H9 (cell line): ENCODE measurements at regions not wholly inside any gene's neighbourhood (a gene's known extent, or its start where the extent isn't known, plus 50 kb on each side); places are given as distances from the start of the nearest gene placed in this dataset.

Experiments
- DNase-seq: peaks from one replicate; pipeline ENCODE4 v3.0.0-alpha.2; 2017
- H2AFZ ChIP-seq: one replicate; pipeline ENCODE4 v1.6.1; 2013; ENCODE audit warnings: mild to moderate bottlenecking, low read length, control low read depth, moderate library complexity
- H2AK5ac ChIP-seq: 2 replicates; pipeline ENCODE4 v1.6.1; 2013; ENCODE audit warnings: low read length, control low read depth, mixed read lengths; ENCODE audit not compliant: insufficient read length
- H2BK120ac ChIP-seq: one replicate; pipeline ENCODE4 v1.6.1; 2013; ENCODE audit warnings: low read depth, mild to moderate bottlenecking, low read length, control low read depth, inconsistent platforms; ENCODE audit not compliant: poor library complexity, severe bottlenecking
- H2BK12ac ChIP-seq: 2 replicates; pipeline ENCODE4 v1.6.1; 2013; ENCODE audit warnings: low read length, control low read depth, mixed read lengths, low read depth; ENCODE audit not compliant: insufficient read length
- H2BK15ac ChIP-seq: 2 replicates; pipeline ENCODE4 v1.6.1; 2013; ENCODE audit warnings: low read depth, low read length, control low read depth
- H2BK20ac ChIP-seq: one replicate; pipeline ENCODE4 v1.6.1; 2013; ENCODE audit warnings: low read depth, mild to moderate bottlenecking, low read length, control low read depth, inconsistent platforms; ENCODE audit not compliant: poor library complexity, severe bottlenecking
- H2BK5ac ChIP-seq: 2 replicates; pipeline ENCODE4 v1.6.1; 2013; ENCODE audit warnings: low read length, control low read depth, mixed read lengths; ENCODE audit not compliant: insufficient read length
- H3K14ac ChIP-seq: 2 replicates; pipeline ENCODE4 v1.6.1; 2013; ENCODE audit warnings: low read length, control low read depth; ENCODE audit not compliant: insufficient read depth
- H3K18ac ChIP-seq: 2 replicates; pipeline ENCODE4 v1.6.1; 2013; ENCODE audit warnings: low read depth, mild to moderate bottlenecking, mixed read lengths, low read length, control low read depth; ENCODE audit not compliant: insufficient read length
- H3K23ac ChIP-seq: 2 replicates; pipeline ENCODE4 v1.6.1; 2013; ENCODE audit warnings: low read length, control low read depth, mixed read lengths, low read depth; ENCODE audit not compliant: insufficient read length
- H3K23me2 ChIP-seq: 2 replicates; pipeline ENCODE4 v1.6.1; 2013; ENCODE audit warnings: low read depth, mild to moderate bottlenecking, mixed read lengths, low read length, control low read depth; ENCODE audit not compliant: insufficient read length, poor library complexity, severe bottlenecking
- H3K27ac ChIP-seq: 2 replicates; pipeline ENCODE4 v1.5.1; 2013; ENCODE audit warnings: low read length, control low read depth, mixed read lengths, low read depth; ENCODE audit not compliant: insufficient read length
- H3K27me3 ChIP-seq: 2 replicates; pipeline ENCODE4 v1.6.1; 2013; ENCODE audit warnings: low read length, control low read depth, inconsistent platforms; ENCODE audit not compliant: insufficient read depth
- H3K4ac ChIP-seq: 2 replicates; pipeline ENCODE4 v1.6.1; 2013; ENCODE audit warnings: low read depth, mild to moderate bottlenecking, control low read depth, inconsistent platforms, low read length, moderate library complexity
- H3K4me1 ChIP-seq: 2 replicates; pipeline ENCODE4 v1.6.1; 2013; ENCODE audit warnings: low read length, control low read depth, inconsistent platforms; ENCODE audit not compliant: insufficient read depth
- H3K4me2 ChIP-seq: 2 replicates; pipeline ENCODE4 v1.6.1; 2013; ENCODE audit warnings: low read length, control low read depth, mixed read lengths; ENCODE audit not compliant: insufficient read length, insufficient read depth
- H3K56ac ChIP-seq: 2 replicates; pipeline ENCODE4 v1.6.1; 2013; ENCODE audit warnings: low read depth, mild to moderate bottlenecking, mixed read lengths, low read length, control low read depth; ENCODE audit not compliant: insufficient read length
- H3K79me1 ChIP-seq: 2 replicates; pipeline ENCODE4 v1.6.1; 2013; ENCODE audit warnings: low read depth, mild to moderate bottlenecking, moderate library complexity, low read length, control low read depth, inconsistent platforms; ENCODE audit not compliant: insufficient read depth, poor library complexity, severe bottlenecking
- H3K79me2 ChIP-seq: 2 replicates; pipeline ENCODE4 v1.6.1; 2013; ENCODE audit warnings: low read length, control low read depth, inconsistent platforms; ENCODE audit not compliant: insufficient read depth
- H3K9ac ChIP-seq: 2 replicates; pipeline ENCODE4 v1.6.1; 2013; ENCODE audit warnings: low read length, control low read depth, mixed read lengths; ENCODE audit not compliant: insufficient read length; ENCODE audit errors: extremely low read depth
- H3K9me3 ChIP-seq: one replicate; pipeline ENCODE4 v1.6.1; 2013; ENCODE audit warnings: low read depth, low read length, inconsistent platforms; ENCODE audit not compliant: control insufficient read depth
- H3T11ph ChIP-seq: one replicate; pipeline ENCODE4 v1.6.1; 2013; ENCODE audit warnings: mild to moderate bottlenecking, low read length, control low read depth, inconsistent platforms
- H4K20me1 ChIP-seq: one replicate; pipeline ENCODE4 v1.6.1; 2013; ENCODE audit not compliant: control insufficient read depth, insufficient read length, insufficient read depth
- H4K5ac ChIP-seq: 2 replicates; pipeline ENCODE4 v1.6.1; 2013; ENCODE audit warnings: low read depth, mild to moderate bottlenecking, mixed read lengths, low read length, control low read depth; ENCODE audit not compliant: insufficient read length
- H4K8ac ChIP-seq: replicated peaks from 2 replicates; pipeline ENCODE4 v1.6.1; 2013; ENCODE audit warnings: low read length, control low read depth, mixed read lengths, low read depth; ENCODE audit not compliant: insufficient read length
- H4K91ac ChIP-seq: 2 replicates; pipeline ENCODE4 v1.6.1; 2013; ENCODE audit warnings: low read depth, mild to moderate bottlenecking, moderate library complexity, mixed read lengths, low read length, control low read depth; ENCODE audit not compliant: insufficient read length
- H3K27ac Mint-ChIP-seq, 3 experiments: 2 replicates in 2 of 3; 3 replicates in 1 of 3; pipeline ENCODE4 v1.8.0; 2020 to 2021; ENCODE audit warnings: mixed read lengths in 3 of 3, mild to moderate bottlenecking in 1 of 3, moderate library complexity in 1 of 3
- H3K27me3 Mint-ChIP-seq: 2 replicates; pipeline ENCODE4 v1.8.0; 2021; ENCODE audit warnings: low read depth, mild to moderate bottlenecking, moderate library complexity, mixed read lengths
- H3K36me3 Mint-ChIP-seq, 3 experiments: 2 replicates in 2 of 3; 3 replicates in 1 of 3; pipeline ENCODE4 v1.8.0; 2020 to 2021; ENCODE audit warnings: low read depth in 3 of 3, mixed read lengths in 3 of 3; ENCODE audit not compliant: insufficient read depth in 1 of 3
- H3K4me1 Mint-ChIP-seq, 2 experiments: 2 replicates each; pipeline ENCODE4 v1.8.0; 2020; ENCODE audit warnings: mixed read lengths in 2 of 2
- H3K4me3 Mint-ChIP-seq, 2 experiments: 2 replicates in 1 of 2; 3 replicates in 1 of 2; pipeline ENCODE4 v1.8.0; 2020 to 2021; ENCODE audit warnings: mild to moderate bottlenecking in 2 of 2, mixed read lengths in 2 of 2, moderate library complexity in 1 of 2
- H3K9me3 Mint-ChIP-seq, 2 experiments: 2 replicates in 1 of 2; 3 replicates in 1 of 2; pipeline ENCODE4 v1.8.0; 2020; ENCODE audit warnings: mild to moderate bottlenecking in 2 of 2, mixed read lengths in 2 of 2, moderate library complexity in 1 of 2
- WGBS: extraction: QIAGEN DNeasy Blood & Tissue Kit; methylation state at CpG from one replicate; pipeline ENCODE4 v1.1.7; 2013; ENCODE audit warnings: missing lambda C conversion rate, low lambda C conversion rate, mixed read lengths; ENCODE audit not compliant: insufficient read length; ENCODE audit errors: extremely low coverage; 5-methylcytosine and 5-hydroxymethylcytosine counted together
- TF ChIP-seq, protein P1 (sequence below): fragments of 200-600 bp; sonication (generic); conservative IDR thresholded peaks from 3 replicates; pipeline ENCODE4 v1.8.0; 2021; ENCODE audit warnings: antibody characterized with exemption, mild to moderate bottlenecking

DNA sequence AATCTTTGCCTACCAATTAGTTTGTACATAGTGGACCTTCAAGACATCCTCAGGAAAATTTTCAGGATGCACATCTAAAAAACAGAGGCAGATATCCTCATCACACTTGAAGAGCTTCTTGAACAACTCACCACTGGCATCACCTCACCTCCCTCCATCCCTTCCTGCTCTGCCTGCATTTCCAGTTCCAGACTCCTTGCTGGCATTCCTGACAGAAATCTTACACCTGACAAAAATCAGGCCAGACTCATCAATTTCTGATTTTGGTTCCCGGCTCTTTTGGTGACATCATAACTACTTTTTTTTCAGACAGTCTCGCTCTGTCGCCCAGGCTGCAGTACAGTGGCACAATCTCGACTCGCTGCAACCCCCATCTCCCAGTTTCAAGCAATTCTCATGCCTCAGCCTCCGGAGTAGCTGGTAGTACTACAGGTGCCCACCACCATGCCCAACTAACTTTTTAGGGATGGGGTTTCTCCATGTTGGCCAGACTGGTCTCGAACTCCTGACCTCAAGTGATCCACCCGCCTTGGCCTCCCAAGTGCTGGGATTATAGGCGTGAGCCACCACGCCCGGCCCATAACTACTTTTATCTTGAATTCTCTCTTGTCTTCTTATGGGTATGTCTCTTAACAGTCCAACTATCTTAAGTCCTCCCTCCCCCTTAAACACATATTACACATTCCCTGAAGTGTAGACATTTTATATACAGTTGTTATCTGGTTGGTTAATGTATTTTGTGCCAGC is 216.6 kb upstream of the IL12A start:
- H4K8ac ChIP-seq = no peak overlapping the region
- H3K4me1 Mint-ChIP-seq = peaks cover 17 to 32% of the 10 kb centered on the region in 2 experiments
- TF ChIP-seq, protein P1, sequence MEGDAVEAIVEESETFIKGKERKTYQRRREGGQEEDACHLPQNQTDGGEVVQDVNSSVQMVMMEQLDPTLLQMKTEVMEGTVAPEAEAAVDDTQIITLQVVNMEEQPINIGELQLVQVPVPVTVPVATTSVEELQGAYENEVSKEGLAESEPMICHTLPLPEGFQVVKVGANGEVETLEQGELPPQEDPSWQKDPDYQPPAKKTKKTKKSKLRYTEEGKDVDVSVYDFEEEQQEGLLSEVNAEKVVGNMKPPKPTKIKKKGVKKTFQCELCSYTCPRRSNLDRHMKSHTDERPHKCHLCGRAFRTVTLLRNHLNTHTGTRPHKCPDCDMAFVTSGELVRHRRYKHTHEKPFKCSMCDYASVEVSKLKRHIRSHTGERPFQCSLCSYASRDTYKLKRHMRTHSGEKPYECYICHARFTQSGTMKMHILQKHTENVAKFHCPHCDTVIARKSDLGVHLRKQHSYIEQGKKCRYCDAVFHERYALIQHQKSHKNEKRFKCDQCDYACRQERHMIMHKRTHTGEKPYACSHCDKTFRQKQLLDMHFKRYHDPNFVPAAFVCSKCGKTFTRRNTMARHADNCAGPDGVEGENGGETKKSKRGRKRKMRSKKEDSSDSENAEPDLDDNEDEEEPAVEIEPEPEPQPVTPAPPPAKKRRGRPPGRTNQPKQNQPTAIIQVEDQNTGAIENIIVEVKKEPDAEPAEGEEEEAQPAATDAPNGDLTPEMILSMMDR = no peak
- no peak overlapping the region for H3K18ac ChIP-seq
- H4K5ac ChIP-seq = no peak overlapping the region
- no peak overlapping the region for H3T11ph ChIP-seq
- no peaks in the 10 kb centered on the region; the same call in 1 of the 2 replicates for H3K79me2 ChIP-seq
- H3K4me3 Mint-ChIP-seq = no peak overlapping the region
- no peak overlapping the region for H2BK120ac ChIP-seq
- H3K9me3 ChIP-seq = no peaks in the 10 kb centered on the region
- no peak overlapping the region for H3K23ac ChIP-seq
- no peak overlapping the region for H3K14ac ChIP-seq
- no peaks in the 10 kb centered on the region for H3K79me1 ChIP-seq
- H3K36me3 Mint-ChIP-seq = peaks cover 0 to 9% (median 2%) of the 10 kb centered on the region in 3 experiments; a peak in 3 of 7 replicates
- no peak overlapping the region for H2AK5ac ChIP-seq
- WGBS = no CpG with 5 or more reads among the region's 11 CpGs
- H2BK15ac ChIP-seq = no peak overlapping the region
- no peaks in the 10 kb centered on the region for H3K4me1 ChIP-seq
- H2BK5ac ChIP-seq = no peak overlapping the region
- H3K9ac ChIP-seq = no peak overlapping the region
- no peaks in the 10 kb centered on the region for H4K20me1 ChIP-seq
- H3K4me2 ChIP-seq = no peak overlapping the region
- DNase-seq = no peak
- no peak overlapping the region for H3K27ac ChIP-seq
- H3K27me3 ChIP-seq = no peaks in the 10 kb centered on the region
- H3K27me3 Mint-ChIP-seq = no peaks in the 10 kb centered on the region
- H2BK12ac ChIP-seq = no peak overlapping the region
- H2BK20ac ChIP-seq = no peak overlapping the region
- H3K27ac Mint-ChIP-seq = no peak overlapping the region
- no peak overlapping the region for H3K4ac ChIP-seq
- H4K91ac ChIP-seq = no peak overlapping the region
- H3K56ac ChIP-seq = no peak overlapping the region
- H2AFZ ChIP-seq = no peak overlapping the region
- H3K9me3 Mint-ChIP-seq = no peaks in the 10 kb centered on the region
- no peaks in the 10 kb centered on the region for H3K23me2 ChIP-seq
